ENCODE measurements at regions not wholly inside any gene's neighbourhood (a gene's known extent, or its start where the extent isn't known, plus 50 kb on each side); places are given as distances from the start of the nearest gene placed in this dataset.

DNA sequence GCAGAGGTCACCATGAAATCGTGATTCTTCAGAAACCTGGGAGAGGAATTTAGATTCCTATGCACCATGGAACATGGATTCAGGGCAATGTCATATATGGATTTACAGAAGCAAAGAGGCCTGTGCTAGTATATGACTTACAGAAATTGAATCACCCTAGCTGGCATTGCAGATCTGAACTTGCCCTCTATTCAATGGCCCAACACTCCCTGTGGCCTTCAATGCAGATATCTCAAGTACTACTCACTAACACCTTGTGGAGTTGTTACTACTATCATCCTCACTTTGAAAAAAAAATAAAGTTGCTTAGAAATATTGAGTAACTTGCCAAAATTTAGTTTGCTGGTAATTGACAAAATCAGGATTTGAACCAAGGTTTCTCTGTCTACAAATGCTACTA is 305.4 kb upstream of the SLITRK1 start:
- no peaks in the 10 kb centered on the region for H3K4me1 ChIP-seq (ENCODE audit: control insufficient read depth, insufficient read depth, low read length)
- H3K4me3 ChIP-seq (ENCODE audit: insufficient read depth, low read depth, low read length), result no peak overlapping the region
- TF ChIP-seq FOS (IDR thresholded peaks at IDR 0.05; ENCODE audit: low read depth, low read length) (no peak), RAD21 (IDR thresholded peaks at IDR 0.05; ENCODE audit: low read length) (no peak), CHD1 (IDR thresholded peaks at IDR 0.05; ENCODE audit: low read depth, low read length) (no peak), BHLHE40 (IDR thresholded peaks at IDR 0.05; ENCODE audit: low read depth, low read length) (no peak), MAFK (IDR thresholded peaks at IDR 0.05; ENCODE audit: low read depth, low read length) (no peak), RCOR1 (IDR thresholded peaks at IDR 0.05; ENCODE audit: insufficient replicate concordance, low read length) (no peak), MXI1 (IDR thresholded peaks at IDR 0.05; ENCODE audit: borderline replicate concordance, low read depth, low read length) (no peak), SMC3 (IDR thresholded peaks at IDR 0.05; ENCODE audit: low read depth, low read length) (no peak), MAZ (IDR thresholded peaks at IDR 0.05; ENCODE audit: borderline replicate concordance, low read depth, low read length) (no peak), POLR2A (IDR thresholded peaks at IDR 0.05; ENCODE audit: low read depth, low read length) (no peak)
- TF ChIP-seq, protein P1, sequence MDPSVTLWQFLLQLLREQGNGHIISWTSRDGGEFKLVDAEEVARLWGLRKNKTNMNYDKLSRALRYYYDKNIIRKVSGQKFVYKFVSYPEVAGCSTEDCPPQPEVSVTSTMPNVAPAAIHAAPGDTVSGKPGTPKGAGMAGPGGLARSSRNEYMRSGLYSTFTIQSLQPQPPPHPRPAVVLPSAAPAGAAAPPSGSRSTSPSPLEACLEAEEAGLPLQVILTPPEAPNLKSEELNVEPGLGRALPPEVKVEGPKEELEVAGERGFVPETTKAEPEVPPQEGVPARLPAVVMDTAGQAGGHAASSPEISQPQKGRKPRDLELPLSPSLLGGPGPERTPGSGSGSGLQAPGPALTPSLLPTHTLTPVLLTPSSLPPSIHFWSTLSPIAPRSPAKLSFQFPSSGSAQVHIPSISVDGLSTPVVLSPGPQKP (IDR thresholded peaks at IDR 0.05; ENCODE audit: borderline replicate concordance, low read depth, low read length), result no peak
- TF ChIP-seq, protein P2, sequence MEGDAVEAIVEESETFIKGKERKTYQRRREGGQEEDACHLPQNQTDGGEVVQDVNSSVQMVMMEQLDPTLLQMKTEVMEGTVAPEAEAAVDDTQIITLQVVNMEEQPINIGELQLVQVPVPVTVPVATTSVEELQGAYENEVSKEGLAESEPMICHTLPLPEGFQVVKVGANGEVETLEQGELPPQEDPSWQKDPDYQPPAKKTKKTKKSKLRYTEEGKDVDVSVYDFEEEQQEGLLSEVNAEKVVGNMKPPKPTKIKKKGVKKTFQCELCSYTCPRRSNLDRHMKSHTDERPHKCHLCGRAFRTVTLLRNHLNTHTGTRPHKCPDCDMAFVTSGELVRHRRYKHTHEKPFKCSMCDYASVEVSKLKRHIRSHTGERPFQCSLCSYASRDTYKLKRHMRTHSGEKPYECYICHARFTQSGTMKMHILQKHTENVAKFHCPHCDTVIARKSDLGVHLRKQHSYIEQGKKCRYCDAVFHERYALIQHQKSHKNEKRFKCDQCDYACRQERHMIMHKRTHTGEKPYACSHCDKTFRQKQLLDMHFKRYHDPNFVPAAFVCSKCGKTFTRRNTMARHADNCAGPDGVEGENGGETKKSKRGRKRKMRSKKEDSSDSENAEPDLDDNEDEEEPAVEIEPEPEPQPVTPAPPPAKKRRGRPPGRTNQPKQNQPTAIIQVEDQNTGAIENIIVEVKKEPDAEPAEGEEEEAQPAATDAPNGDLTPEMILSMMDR (conservative IDR thresholded peaks at IDR 0.05; ENCODE audit: low read depth, low read length), result no peak
- H2BK20ac ChIP-seq (ENCODE audit: low read depth, low read length), result no peak overlapping the region
- no peaks in the 10 kb centered on the region for H3K27me3 ChIP-seq (ENCODE audit: control insufficient read depth, insufficient read depth, low read length)
- H3K4ac ChIP-seq (ENCODE audit: low read depth, low read length), result no peak overlapping the region
- no peak overlapping the region for H2AFZ ChIP-seq (replicated peaks; ENCODE audit: low read length, poor library complexity)
- H3K9ac ChIP-seq (ENCODE audit: low read depth, low read length), result no peak overlapping the region
- no peak overlapping the region for H4K8ac ChIP-seq (ENCODE audit: low read depth in 2 of 2, low read length in 2 of 2)
- no CpG with 5 or more reads among the region's 1 CpG for WGBS, 2 experiments (ENCODE audit: extremely low coverage in 2 of 2, insufficient read length in 1 of 2)
- H4K5ac ChIP-seq (ENCODE audit: low read depth, low read length), result no peak overlapping the region
- H3K56ac ChIP-seq (ENCODE audit: extremely low read depth, insufficient read depth, low read length), result no peak overlapping the region
- no peak overlapping the region for H2BK120ac ChIP-seq (ENCODE audit: low read depth, low read length)
- no peak overlapping the region for H2BK5ac ChIP-seq (ENCODE audit: low read depth, low read length, poor library complexity, severe bottlenecking)
- no peak overlapping the region for H3K14ac ChIP-seq (replicated peaks; ENCODE audit: low read depth, low read length)
- H3K9me3 ChIP-seq (ENCODE audit: control insufficient read depth, insufficient read depth, low read length), result no peaks in the 10 kb centered on the region
- no peak overlapping the region for H4K91ac ChIP-seq (ENCODE audit: insufficient read depth, low read depth, low read length)
- intact Hi-C loops (cut with micrococcal nuclease) (no loop called here), in situ Hi-C loops (cut with MboI; ENCODE audit: low sequenced_read_pairs) (no loop called here), dilution Hi-C loops (cut with HindIII; ENCODE audit: low sequenced_read_pairs, unreplicated experiment) (no loop called here)
- ChIA-PET POLR2A (ENCODE audit: unreplicated experiment) (no interaction called here), CTCF (no interaction called here)
- H3K36me3 ChIP-seq (ENCODE audit: control insufficient read depth, insufficient read depth, low read length), result no peaks in the 10 kb centered on the region
- H2AK9ac ChIP-seq (replicated peaks; ENCODE audit: low read depth, low read length, poor library complexity), result no peak overlapping the region
- H3K23ac ChIP-seq (ENCODE audit: low read depth, low read length), result no peak overlapping the region
- H3K18ac ChIP-seq (ENCODE audit: low read depth, low read length), result no peak overlapping the region
- H3K4me2 ChIP-seq (ENCODE audit: low read depth, low read length), result no peak overlapping the region
- H3K9me1 ChIP-seq (ENCODE audit: insufficient read depth, low read length), result no peaks in the 10 kb centered on the region
- H3K27ac ChIP-seq (ENCODE audit: insufficient read depth, low read length), result no peak overlapping the region
- H2AK5ac ChIP-seq (ENCODE audit: low read depth, low read length), result no peak overlapping the region
- H3K79me1 ChIP-seq (ENCODE audit: low read depth in 1 of 2, low read length in 2 of 2), result no peaks in the 10 kb centered on the region
- H2BK15ac ChIP-seq (ENCODE audit: low read depth, low read length), result no peak overlapping the region
- DNase-seq, result no peak
- no peaks in the 10 kb centered on the region for H4K20me1 ChIP-seq (ENCODE audit: insufficient read depth, low read length)
- ATAC-seq (ENCODE audit: low read depth), result no peak
- no TSS peak for BruUV-seq (replicated peaks)

Data from IMR-90 (cell line).